MG63 (cell line): ENCODE measurements at regions not wholly inside any gene's neighbourhood (a gene's known extent, or its start where the extent isn't known, plus 50 kb on each side); places are given as distances from the start of the nearest gene placed in this dataset.
A peak's percentile ranks its signal among the peaks of the same experiment; 100 is the strongest.

Source experiments
- DNase-seq: peaks from one replicate; pipeline ENCODE4 v3.0.0-alpha.2; 2020
- H3K27me3 ChIP-seq: fragments of 250-450 bp; sonication (Bioruptor Pico); 2 replicates; pipeline ENCODE4 v1.5.1; 2020; ENCODE audit warnings: mild to moderate bottlenecking, moderate library complexity
- H3K36me3 ChIP-seq: fragments of 250-450 bp; sonication (Bioruptor Pico); 2 replicates; pipeline ENCODE4 v1.5.1; 2020; ENCODE audit warnings: mild to moderate bottlenecking, moderate library complexity
- H3K4me3 ChIP-seq: fragments of 250-450 bp; sonication (Bioruptor Pico); 2 replicates; pipeline ENCODE4 v1.5.1; 2020; ENCODE audit warnings: mild to moderate bottlenecking, moderate library complexity
- H3K9me3 ChIP-seq: fragments of 250-450 bp; sonication (Bioruptor Pico); 2 replicates; pipeline ENCODE4 v1.5.1; 2020; ENCODE audit warnings: mild to moderate bottlenecking, moderate library complexity

- Histone ChIP-seq H3K27me3 (no peaks in the 10 kb centered on the region), H3K9me3 (no peaks in the 10 kb centered on the region), H3K4me3 (no peak overlapping the region), H3K36me3 (no peaks in the 10 kb centered on the region)
- DNase-seq: no peak
These were observed 399.8 kb downstream of the HTR1B start for GRCh38 chr6:77063494-77063893.

- no peaks in the 10 kb centered on the region for H3K9me3 ChIP-seq
- H3K4me3 ChIP-seq: no peak overlapping the region
- H3K27me3 ChIP-seq: no peaks in the 10 kb centered on the region
- DNase-seq: no peak
- H3K36me3 ChIP-seq: no peaks in the 10 kb centered on the region
These were observed 407.6 kb downstream of the HTR1B start for GRCh38 chr6:77055711-77056110.

- Histone ChIP-seq H3K9me3 (no peaks in the 10 kb centered on the region), H3K36me3 (no peaks in the 10 kb centered on the region), H3K27me3 (no peaks in the 10 kb centered on the region), H3K4me3 (no peak overlapping the region)
- no peak for DNase-seq
These were observed 422.6 kb downstream of the HTR1B start for GRCh38 chr6:77040568-77041195.

GRCh38 chr6:77038807-77039206 is 424.5 kb downstream of the HTR1B start:
- no peak for DNase-seq
- no peak overlapping the region for H3K4me3 ChIP-seq
- no peaks in the 10 kb centered on the region for H3K9me3 ChIP-seq
- H3K27me3 ChIP-seq: no peaks in the 10 kb centered on the region
- no peaks in the 10 kb centered on the region for H3K36me3 ChIP-seq

GRCh38 chr6:77037439-77037838 is 425.9 kb downstream of the HTR1B start:
- Histone ChIP-seq H3K9me3 (no peaks in the 10 kb centered on the region), H3K27me3 (no peaks in the 10 kb centered on the region), H3K36me3 (no peaks in the 10 kb centered on the region), H3K4me3 (no peak overlapping the region)
- no peak for DNase-seq

- no peak for DNase-seq
- Histone ChIP-seq H3K36me3 (no peaks in the 10 kb centered on the region), H3K27me3 (no peaks in the 10 kb centered on the region), H3K4me3 (no peak overlapping the region), H3K9me3 (no peaks in the 10 kb centered on the region)
These were observed 426.9 kb downstream of the HTR1B start for GRCh38 chr6:77036400-77036799.

- DNase-seq: peak; percentile 58
- no peaks in the 10 kb centered on the region for H3K36me3 ChIP-seq
- no peak overlapping the region for H3K4me3 ChIP-seq
- no peaks in the 10 kb centered on the region for H3K9me3 ChIP-seq
- H3K27me3 ChIP-seq: no peaks in the 10 kb centered on the region
These were observed 429.1 kb downstream of the HTR1B start for GRCh38 chr6:77034161-77034560.

GRCh38 chr6:77030929-77031674 is 432.2 kb downstream of the HTR1B start:
- H3K9me3 ChIP-seq: no peaks in the 10 kb centered on the region
- DNase-seq: no peak
- H3K27me3 ChIP-seq: no peaks in the 10 kb centered on the region
- H3K36me3 ChIP-seq: no peaks in the 10 kb centered on the region
- H3K4me3 ChIP-seq: no peak overlapping the region

- Histone ChIP-seq H3K27me3 (no peaks in the 10 kb centered on the region), H3K9me3 (no peaks in the 10 kb centered on the region), H3K4me3 (no peak overlapping the region), H3K36me3 (no peaks in the 10 kb centered on the region)
- DNase-seq: no peak
These were observed 436.9 kb downstream of the HTR1B start for GRCh38 chr6:77026341-77026740.

- Histone ChIP-seq H3K9me3 (no peaks in the 10 kb centered on the region), H3K27me3 (no peaks in the 10 kb centered on the region), H3K4me3 (no peak overlapping the region), H3K36me3 (no peaks in the 10 kb centered on the region)
- DNase-seq: no peak
These were observed 437.5 kb downstream of the HTR1B start for GRCh38 chr6:77025736-77026223.

GRCh38 chr6:77021778-77022177 is 441.5 kb downstream of the HTR1B start:
- DNase-seq: no peak
- H3K4me3 ChIP-seq: no peak overlapping the region
- no peaks in the 10 kb centered on the region for H3K27me3 ChIP-seq
- H3K9me3 ChIP-seq: no peaks in the 10 kb centered on the region
- H3K36me3 ChIP-seq: no peaks in the 10 kb centered on the region

- no peaks in the 10 kb centered on the region for H3K9me3 ChIP-seq
- no peak for DNase-seq
These were observed 442.1 kb downstream of the HTR1B start for GRCh38 chr6:77021232-77021631.

GRCh38 chr6:77019081-77019480 is 444.2 kb downstream of the HTR1B start:
- Histone ChIP-seq H3K4me3 (no peak overlapping the region), H3K27me3 (no peaks in the 10 kb centered on the region), H3K9me3 (no peaks in the 10 kb centered on the region), H3K36me3 (no peaks in the 10 kb centered on the region)
- no peak for DNase-seq

More at GRCh38 chr6:77021232-77021631, 442.1 kb downstream of the HTR1B start:
- Histone ChIP-seq H3K36me3 (no peaks in the 10 kb centered on the region), H3K27me3 (no peaks in the 10 kb centered on the region), H3K4me3 (no peak overlapping the region)

GRCh38 chr6:77017537-77017936 is 445.8 kb downstream of the HTR1B start:
- Histone ChIP-seq H3K9me3 (no peaks in the 10 kb centered on the region), H3K36me3 (no peaks in the 10 kb centered on the region), H3K4me3 (no peak overlapping the region), H3K27me3 (no peaks in the 10 kb centered on the region)
- DNase-seq: no peak

GRCh38 chr6:77015350-77015749 is 447.9 kb downstream of the HTR1B start:
- Histone ChIP-seq H3K36me3 (no peaks in the 10 kb centered on the region), H3K9me3 (no peaks in the 10 kb centered on the region), H3K27me3 (no peaks in the 10 kb centered on the region), H3K4me3 (no peak overlapping the region)
- peak; percentile 3 for DNase-seq

GRCh38 chr6:77011929-77012545 is 451.3 kb downstream of the HTR1B start:
- DNase-seq: no peak
- Histone ChIP-seq H3K4me3 (no peak overlapping the region), H3K36me3 (no peaks in the 10 kb centered on the region), H3K9me3 (no peaks in the 10 kb centered on the region), H3K27me3 (no peaks in the 10 kb centered on the region)

GRCh38 chr6:77010931-77011542 is 452.3 kb downstream of the HTR1B start:
- H3K36me3 ChIP-seq: no peaks in the 10 kb centered on the region
- no peaks in the 10 kb centered on the region for H3K27me3 ChIP-seq
- H3K4me3 ChIP-seq: no peak overlapping the region
- no peaks in the 10 kb centered on the region for H3K9me3 ChIP-seq
- no peak for DNase-seq
